Activated T-helper 9 cell treated with anti-CD3 and anti-CD28 coated beads, Interleukin-2, amount 50 U/mL, for 16 hours (primary cell): ENCODE measurements at regions not wholly inside any gene's neighbourhood (a gene's known extent, or its start where the extent isn't known, plus 50 kb on each side); places are given as distances from the start of the nearest gene placed in this dataset.
"Not testable (repeated sequence)": the region's sequence is repeated elsewhere in the genome, so short reads cannot be mapped to it uniquely, and the experiment has no call there.

Source experiments
- DNase-seq: peaks from one replicate; pipeline ENCODE4 v3.0.0-alpha.2; 2020; ENCODE audit warnings: low read depth

- no peak for DNase-seq
Measured at GRCh38 chr1:194809665-194810064, 1623.3 kb upstream of the B3GALT2 start.

GRCh38 chr1:194809215-194809614 is 1622.8 kb upstream of the B3GALT2 start:
- no peak for DNase-seq

GRCh38 chr1:194807530-194808220 is 1621.3 kb upstream of the B3GALT2 start:
- no peak for DNase-seq

GRCh38 chr1:194802572-194802971 is 1616.2 kb upstream of the B3GALT2 start:
- DNase-seq: no peak

GRCh38 chr1:194795917-194796593 is 1609.6 kb upstream of the B3GALT2 start:
- DNase-seq: no peak

- no peak for DNase-seq
Measured at GRCh38 chr1:194787001-194787400, 1600.6 kb upstream of the B3GALT2 start.

GRCh38 chr1:194786027-194786426 is 1599.6 kb upstream of the B3GALT2 start:
- no peak for DNase-seq

GRCh38 chr1:194776657-194777056 is 1590.2 kb upstream of the B3GALT2 start:
- no peak for DNase-seq

- DNase-seq: no peak
Measured at GRCh38 chr1:194774535-194774934, 1588.1 kb upstream of the B3GALT2 start.

- DNase-seq: no peak
Measured at GRCh38 chr1:194755241-194755994, 1569.0 kb upstream of the B3GALT2 start.

GRCh38 chr1:194738843-194739242 is 1552.4 kb upstream of the B3GALT2 start:
- DNase-seq: not testable (repeated sequence)

- no peak for DNase-seq
Measured at GRCh38 chr1:194734970-194735369, 1548.6 kb upstream of the B3GALT2 start.

GRCh38 chr1:194731025-194731424 is 1544.6 kb upstream of the B3GALT2 start:
- DNase-seq: no peak

- DNase-seq: no peak
Measured at GRCh38 chr1:194730304-194730703, 1543.9 kb upstream of the B3GALT2 start.

GRCh38 chr1:194723067-194723466 is 1536.7 kb upstream of the B3GALT2 start:
- no peak for DNase-seq

- no peak for DNase-seq
Measured at GRCh38 chr1:194717941-194718340, 1531.5 kb upstream of the B3GALT2 start.

GRCh38 chr1:194717334-194717733 is 1530.9 kb upstream of the B3GALT2 start:
- DNase-seq: no peak

- DNase-seq: no peak
Measured at GRCh38 chr1:194710671-194711070, 1524.3 kb upstream of the B3GALT2 start.

GRCh38 chr1:194709439-194709838 is 1523.0 kb upstream of the B3GALT2 start:
- DNase-seq: no peak

- DNase-seq: no peak
Measured at GRCh38 chr1:194707074-194707473, 1520.7 kb upstream of the B3GALT2 start.

- DNase-seq: no peak
Measured at GRCh38 chr1:194705123-194705854, 1518.9 kb upstream of the B3GALT2 start.

- no peak for DNase-seq
Measured at GRCh38 chr1:194698908-194699318, 1512.5 kb upstream of the B3GALT2 start.
